Adrenal gland (tissue), 9 donors: ENCODE measurements at regions not wholly inside any gene's neighbourhood (a gene's known extent, or its start where the extent isn't known, plus 50 kb on each side); places are given as distances from the start of the nearest gene placed in this dataset.
A peak's percentile ranks its signal among the peaks of the same experiment; 100 is the strongest.

Experiments
- DNase-seq, 7 donors: peaks; one replicate each; pipeline ENCODE4 v3.0.0-alpha.2; 2019 to 2020
- H3K27ac ChIP-seq, 5 donors: fragments of 200-600 bp; sonication (generic) in 4 of 5; 1 replicate in 3 of 5; 2 replicates in 2 of 5; pipeline versions ENCODE4 v1.5.1 to v1.8.0; 2016 to 2020; ENCODE audit warnings: mild to moderate bottlenecking in 1 of 5
- H3K27me3 ChIP-seq: fragments of 200-600 bp; 2 replicates; pipeline ENCODE4 v1.8.0; 2021
- H3K36me3 ChIP-seq, 2 donors: fragments of 200-600 bp; replicated peaks in 1 of 2; 1 replicate in 1 of 2; 2 replicates in 1 of 2; pipeline versions ENCODE4 v1.5.1 to v1.8.0; 2018 to 2022
- H3K4me1 ChIP-seq, 2 donors: fragments of 200-600 bp; replicated peaks in 1 of 2; 1 replicate in 1 of 2; 2 replicates in 1 of 2; pipeline versions ENCODE4 v1.5.1 to v1.8.0; 2018 to 2021
- H3K4me3 ChIP-seq, 4 donors: fragments of 200-600 bp; sonication (generic) in 3 of 4; one replicate each; pipeline ENCODE4 v1.5.1; 2016 to 2018
- H3K9me3 ChIP-seq, 3 donors: fragments of 200-600 bp; sonication (generic) in 1 of 3; replicated peaks in 1 of 3; 1 replicate in 2 of 3; 2 replicates in 1 of 3; pipeline versions ENCODE4 v1.5.1 to v1.8.0; 2016 to 2021
- POLR2A ChIP-seq, 2 donors: fragments of 450-650 bp; IDR thresholded peaks; one replicate each; pipeline ENCODE4 v1.6.1; 2017; ENCODE audit warnings: antibody characterized with exemption in 2 of 2, mild to moderate bottlenecking in 2 of 2, moderate library complexity in 1 of 2
- WGBS, 4 donors: extraction: QIAGEN DNeasy Blood & Tissue Kit in 2 of 4; methylation state at CpG; one replicate each; pipeline versions ENCODE4 v1.1.5 to v1.1.7; 2013 to 2017; 5-methylcytosine and 5-hydroxymethylcytosine counted together
- intact Hi-C, 2 donors: fragments of 100-400 bp; cut with DNase I; formaldehyde crosslinking; loops; one replicate each; pipeline versions ENCODE4 v1.14.1 to v1.15.0; 2022 to 2023
- TF ChIP-seq, protein P1 (sequence below), 6 experiments: fragments of 450-650 bp in 4 of 6; fragments of 200-600 bp in 2 of 6; sonication (generic) in 1 of 6; IDR thresholded peaks; 1 replicate in 5 of 6; 2 replicates in 1 of 6; pipeline versions ENCODE4 v1.5.1 to v1.8.0; 2016 to 2021; ENCODE audit warnings: antibody characterized with exemption in 6 of 6, mild to moderate bottlenecking in 2 of 6, moderate library complexity in 1 of 6
- donor health status: healthy with polysubstance abuse.
- donor health status: Bipolar disorder and iron deficiency.
- donor health status: DM: yes; HTN: yes; CAD: no.
- donor health status: DM: no; HTN: no; CAD: no.
- donor health status: DM: no; HTN: no; CAD: no.

DNA sequence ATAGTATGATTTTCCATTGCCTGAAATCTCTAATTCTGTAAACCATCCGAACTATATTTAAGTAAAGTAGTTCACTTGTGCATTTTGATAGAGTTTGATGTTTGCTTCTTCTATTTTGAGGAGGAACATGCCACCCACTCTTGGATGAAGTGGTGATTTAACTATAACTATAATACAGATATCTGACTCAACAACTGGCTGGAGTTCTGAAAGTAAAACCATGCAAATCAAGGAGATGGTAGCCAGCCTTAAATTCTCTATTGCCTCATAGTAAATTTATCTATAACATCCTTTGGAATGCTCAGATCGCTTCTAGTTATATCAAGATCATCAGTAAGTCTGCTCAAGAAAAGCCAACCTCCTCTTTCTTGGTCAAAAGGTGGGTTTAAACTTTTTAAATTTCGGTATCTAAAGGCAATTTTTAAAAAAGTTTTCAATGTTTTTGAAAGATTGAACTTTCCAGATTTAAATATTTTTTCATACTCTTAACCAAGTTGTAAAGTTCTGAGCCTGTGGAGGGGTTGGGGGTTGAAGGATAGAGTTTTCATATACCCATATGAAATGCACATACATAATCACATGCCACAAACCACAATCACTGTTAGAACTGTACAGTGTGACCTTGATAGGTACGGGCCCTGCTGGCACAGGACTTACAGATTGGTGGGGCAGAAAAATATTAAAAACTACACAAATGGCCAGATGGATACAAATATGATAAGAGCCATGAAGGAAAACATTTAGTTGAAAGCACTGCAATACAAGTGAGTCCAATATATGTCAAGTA, 90.5 kb upstream of the RFC3 start:
- H3K27me3 ChIP-seq: no peaks in the 10 kb centered on the region
- 73 to 85% (median 79%) methylated on average over 4 of the region's 4 CpGs for WGBS, 4 donors
- no peak overlapping the region for H3K4me3 ChIP-seq
- H3K4me1 ChIP-seq: peaks cover 13 to 25% of the 10 kb centered on the region in 2 donors
- no peak for TF ChIP-seq POLR2A (IDR thresholded peaks at IDR 0.05)
- TF ChIP-seq, protein P1, sequence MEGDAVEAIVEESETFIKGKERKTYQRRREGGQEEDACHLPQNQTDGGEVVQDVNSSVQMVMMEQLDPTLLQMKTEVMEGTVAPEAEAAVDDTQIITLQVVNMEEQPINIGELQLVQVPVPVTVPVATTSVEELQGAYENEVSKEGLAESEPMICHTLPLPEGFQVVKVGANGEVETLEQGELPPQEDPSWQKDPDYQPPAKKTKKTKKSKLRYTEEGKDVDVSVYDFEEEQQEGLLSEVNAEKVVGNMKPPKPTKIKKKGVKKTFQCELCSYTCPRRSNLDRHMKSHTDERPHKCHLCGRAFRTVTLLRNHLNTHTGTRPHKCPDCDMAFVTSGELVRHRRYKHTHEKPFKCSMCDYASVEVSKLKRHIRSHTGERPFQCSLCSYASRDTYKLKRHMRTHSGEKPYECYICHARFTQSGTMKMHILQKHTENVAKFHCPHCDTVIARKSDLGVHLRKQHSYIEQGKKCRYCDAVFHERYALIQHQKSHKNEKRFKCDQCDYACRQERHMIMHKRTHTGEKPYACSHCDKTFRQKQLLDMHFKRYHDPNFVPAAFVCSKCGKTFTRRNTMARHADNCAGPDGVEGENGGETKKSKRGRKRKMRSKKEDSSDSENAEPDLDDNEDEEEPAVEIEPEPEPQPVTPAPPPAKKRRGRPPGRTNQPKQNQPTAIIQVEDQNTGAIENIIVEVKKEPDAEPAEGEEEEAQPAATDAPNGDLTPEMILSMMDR (IDR thresholded peaks at IDR 0.05): no peak
- no peaks in the 10 kb centered on the region for H3K36me3 ChIP-seq
- no peak for DNase-seq
- H3K9me3 ChIP-seq: no peaks in the 10 kb centered on the region
- intact Hi-C loops: loop anchor here (10.0 kb wide), 2 partner anchors 173 to 183 kb away; no protein-coding TSS in a partner anchor
- peak overlapping the region in 1 of 5 donors; percentile 64 for H3K27ac ChIP-seq

- no peaks in the 10 kb centered on the region for H3K9me3 ChIP-seq
- H3K36me3 ChIP-seq: no peaks in the 10 kb centered on the region
- H3K4me3 ChIP-seq: no peak overlapping the region
- peak overlapping the region in 1 of 5 donors; percentile 64 for H3K27ac ChIP-seq
- H3K4me1 ChIP-seq: peaks cover 3 to 15% of the 10 kb centered on the region in 2 donors
- peak in 6 of 7 donors; percentile 13 to 79 (median 58) for DNase-seq
- WGBS, 4 donors: 38 to 59% (median 53%) methylated on average over 7 of the region's 7 CpGs
- intact Hi-C loops: loop anchor here (10.0 kb wide), 2 partner anchors 174 to 184 kb away; no protein-coding TSS in a partner anchor
- H3K27me3 ChIP-seq: no peaks in the 10 kb centered on the region
- TF ChIP-seq, protein P1 (IDR thresholded peaks at IDR 0.05): no peak
- no peak for TF ChIP-seq POLR2A (IDR thresholded peaks at IDR 0.05)
Observed at GRCh38 chr13:33728271-33729037, 89.5 kb upstream of the RFC3 start.

DNA sequence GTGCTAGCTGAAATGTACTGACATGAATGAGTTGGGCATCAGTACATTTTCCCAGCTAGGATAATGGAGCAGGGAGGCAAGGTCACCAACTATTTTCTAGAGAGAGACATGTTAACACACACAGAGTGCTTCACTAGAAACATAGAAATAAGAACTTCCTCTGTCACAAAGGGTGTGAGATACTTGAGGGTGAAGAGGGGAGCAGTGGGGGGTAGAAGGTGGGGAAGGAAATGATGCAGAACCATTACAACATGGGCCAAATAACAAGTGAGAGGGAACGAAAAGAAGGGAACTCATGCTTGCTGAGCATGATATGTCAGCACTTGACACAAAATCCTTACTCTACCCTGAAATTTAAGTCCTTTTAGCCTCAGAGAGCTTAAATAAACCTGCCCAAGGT, 87.8 kb upstream of the RFC3 start:
- peak overlapping the region in 1 of 5 donors; percentile 73 for H3K27ac ChIP-seq
- no peaks in the 10 kb centered on the region for H3K36me3 ChIP-seq
- no peak for TF ChIP-seq POLR2A (IDR thresholded peaks at IDR 0.05)
- TF ChIP-seq, protein P1 (IDR thresholded peaks at IDR 0.05): no peak
- H3K9me3 ChIP-seq: no peaks in the 10 kb centered on the region
- intact Hi-C loops: no loop called here
- no peaks in the 10 kb centered on the region for H3K27me3 ChIP-seq
- peaks cover 0 to 8% of the 10 kb centered on the region in 2 donors for H3K4me1 ChIP-seq
- WGBS, 4 donors: 68 to 83% (median 77%) methylated on average over 1 of the region's 1 CpG
- no peak for DNase-seq
- no peak overlapping the region for H3K4me3 ChIP-seq

- Histone ChIP-seq H3K4me1 (peaks cover 0 to 8% of the 10 kb centered on the region in 2 donors), H3K4me3 (no peak overlapping the region), H3K27me3 (no peaks in the 10 kb centered on the region), H3K36me3 (no peaks in the 10 kb centered on the region), H3K27ac (peak overlapping the region in 1 of 5 donors; percentile 73), H3K9me3 (no peaks in the 10 kb centered on the region)
- no peak for DNase-seq
- WGBS, 4 donors: 89 to 98% (median 93%) methylated on average over 5 of the region's 5 CpGs
- intact Hi-C loops: no loop called here
- TF ChIP-seq, protein P1 (IDR thresholded peaks at IDR 0.05): no peak
- no peak for TF ChIP-seq POLR2A (IDR thresholded peaks at IDR 0.05)
Observed at GRCh38 chr13:33730619-33731018, 87.3 kb upstream of the RFC3 start.
